Suprapubic skin (tissue), 4 donors: ENCODE measurements at regions not wholly inside any gene's neighbourhood (a gene's known extent, or its start where the extent isn't known, plus 50 kb on each side); places are given as distances from the start of the nearest gene placed in this dataset.

ENCODE experiments used
- EP300 ChIP-seq: sonication (generic); formaldehyde crosslinking; IDR thresholded peaks from one replicate; pipeline ENCODE4 v1.6.1; 2017; ENCODE audit warnings: antibody characterized with exemption
- POLR2A ChIP-seq, 2 donors: fragments of 450-650 bp; IDR thresholded peaks; one replicate each; pipeline ENCODE4 v1.6.1; 2017; ENCODE audit warnings: antibody characterized with exemption in 2 of 2, mild to moderate bottlenecking in 2 of 2, moderate library complexity in 2 of 2
- POLR2AphosphoS5 ChIP-seq, 3 donors: sonication (generic); formaldehyde crosslinking; IDR thresholded peaks; one replicate each; pipeline ENCODE4 v1.6.1; 2017; ENCODE audit warnings: antibody characterized with exemption in 3 of 3
- TF ChIP-seq, protein P1 (sequence below), 2 donors: fragments of 200-600 bp in 1 of 2; fragments of 450-650 bp in 1 of 2; sonication (generic) in 1 of 2; IDR thresholded peaks; one replicate each; pipeline ENCODE4 v1.5.1; 2016 to 2019; ENCODE audit warnings: antibody characterized with exemption in 2 of 2, mild to moderate bottlenecking in 1 of 2, moderate library complexity in 1 of 2

DNA sequence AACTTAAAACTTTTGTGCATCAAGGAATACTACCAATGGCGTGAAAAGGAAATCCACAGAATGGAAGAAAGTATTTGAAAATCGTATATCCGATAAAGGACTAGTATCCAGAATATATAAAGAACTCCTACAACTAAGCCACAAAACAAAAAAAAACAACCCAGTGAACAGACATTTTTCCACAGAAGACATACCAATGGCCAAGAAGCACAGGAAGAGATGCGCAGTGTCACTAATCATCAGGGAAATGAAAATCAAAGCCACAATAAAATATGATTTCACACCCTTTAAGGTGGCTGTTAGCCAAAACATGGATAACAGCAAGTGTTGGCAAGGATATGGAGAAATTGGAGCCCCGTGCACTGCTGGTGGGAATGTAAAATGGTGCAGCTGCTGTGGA lies 203.3 kb downstream of the SEC14L1 start:
- TF ChIP-seq, protein P1, sequence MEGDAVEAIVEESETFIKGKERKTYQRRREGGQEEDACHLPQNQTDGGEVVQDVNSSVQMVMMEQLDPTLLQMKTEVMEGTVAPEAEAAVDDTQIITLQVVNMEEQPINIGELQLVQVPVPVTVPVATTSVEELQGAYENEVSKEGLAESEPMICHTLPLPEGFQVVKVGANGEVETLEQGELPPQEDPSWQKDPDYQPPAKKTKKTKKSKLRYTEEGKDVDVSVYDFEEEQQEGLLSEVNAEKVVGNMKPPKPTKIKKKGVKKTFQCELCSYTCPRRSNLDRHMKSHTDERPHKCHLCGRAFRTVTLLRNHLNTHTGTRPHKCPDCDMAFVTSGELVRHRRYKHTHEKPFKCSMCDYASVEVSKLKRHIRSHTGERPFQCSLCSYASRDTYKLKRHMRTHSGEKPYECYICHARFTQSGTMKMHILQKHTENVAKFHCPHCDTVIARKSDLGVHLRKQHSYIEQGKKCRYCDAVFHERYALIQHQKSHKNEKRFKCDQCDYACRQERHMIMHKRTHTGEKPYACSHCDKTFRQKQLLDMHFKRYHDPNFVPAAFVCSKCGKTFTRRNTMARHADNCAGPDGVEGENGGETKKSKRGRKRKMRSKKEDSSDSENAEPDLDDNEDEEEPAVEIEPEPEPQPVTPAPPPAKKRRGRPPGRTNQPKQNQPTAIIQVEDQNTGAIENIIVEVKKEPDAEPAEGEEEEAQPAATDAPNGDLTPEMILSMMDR (IDR thresholded peaks at IDR 0.05), result no peak
- TF ChIP-seq POLR2AphosphoS5 (IDR thresholded peaks at IDR 0.05) (no peak), POLR2A (IDR thresholded peaks at IDR 0.05) (no peak), EP300 (no peak)
